GM12878 (cell line): ENCODE measurements at regions not wholly inside any gene's neighbourhood (a gene's known extent, or its start where the extent isn't known, plus 50 kb on each side); places are given as distances from the start of the nearest gene placed in this dataset.

Experiments used
- ATAC-seq: fragments of 200-7000 bp; cut with Tn5 transposase; 3 replicates; pipeline ENCODE4 v1.9.1; 2020; ENCODE audit warnings: mild to moderate bottlenecking, moderate library complexity
- BruUV-seq: library from RNA; stranded (reverse); fragments of 400-500 nt; replicated peaks from 2 replicates; lab custom pipeline; 2021; lab: Mats Ljungman, UMichigan
- CTCF ChIA-PET: fragments of 300-600 bp; sonication (Branson Sonifier 250); formaldehyde crosslinking; extraction: SDS; loops from one replicate; lab custom pipeline; 2021; ENCODE audit warnings: inconsistent platforms; lab: Yijun Ruan, JAX
- POLR2A ChIA-PET: fragments of 350-600 bp; formaldehyde crosslinking; extraction: SDS; loops from one replicate; lab custom pipeline; 2021; ENCODE audit warnings: inconsistent platforms; lab: Charles Lee
- RAD21 ChIA-PET: fragments of 300-600 bp; sonication (Branson Sonifier 250); formaldehyde crosslinking; loops from one replicate; lab custom pipeline; 2023; ENCODE audit warnings: antibody characterized with exemption; ENCODE audit not compliant: unreplicated experiment; lab: Charles Lee
- SMC1A ChIA-PET: fragments of 300-600 bp; sonication (Branson Sonifier 250); formaldehyde crosslinking; loops from one replicate; lab custom pipeline; 2023; ENCODE audit not compliant: unreplicated experiment, uncharacterized antibody; lab: Charles Lee
- DNase-seq: peaks from one replicate; pipeline ENCODE4 v3.0.0-alpha.2; 2011; ENCODE audit warnings: low read depth, low spot score
- FAIRE-seq: peaks from 3 replicates; lab custom pipeline; 2011; peaks lifted over from hg19 to GRCh38; lab: Jason Lieb, UNC
- H2AFZ ChIP-seq: 2 replicates; pipeline ENCODE4 v1.6.0; 2011; ENCODE audit warnings: low read depth, low read length, control low read depth; ENCODE audit not compliant: control insufficient read depth
- H3K27ac ChIP-seq: 2 replicates; pipeline ENCODE4 v1.5.1; 2011; ENCODE audit warnings: control low read depth; ENCODE audit not compliant: control insufficient read depth, insufficient read depth
- H3K27me3 ChIP-seq, 2 experiments: replicated peaks in 1 of 2; 2 replicates each; pipeline versions ENCODE4 v1.6.0 to v1.6.1; 2011; ENCODE audit warnings: low read length in 1 of 2; ENCODE audit not compliant: control insufficient read depth in 2 of 2, insufficient read depth in 2 of 2
- H3K36me3 ChIP-seq, 2 experiments: 2 replicates each; pipeline ENCODE4 v1.5.1; 2011; ENCODE audit warnings: low read length in 1 of 2; ENCODE audit not compliant: control insufficient read depth in 2 of 2, insufficient read depth in 2 of 2
- H3K4me1 ChIP-seq: 2 replicates; pipeline ENCODE4 v1.6.1; 2011; ENCODE audit warnings: mild to moderate bottlenecking, low read length, moderate library complexity, mixed read lengths; ENCODE audit not compliant: control insufficient read depth, insufficient read depth
- H3K4me2 ChIP-seq: 2 replicates; pipeline ENCODE4 v1.6.0; 2011; ENCODE audit warnings: control low read depth; ENCODE audit not compliant: control insufficient read depth, insufficient read depth
- H3K4me3 ChIP-seq: fragments of 200-600 bp; sonication (generic); 2 replicates; pipeline ENCODE4 v1.5.1; 2016
- H3K79me2 ChIP-seq: 2 replicates; pipeline ENCODE4 v1.6.0; 2011; ENCODE audit warnings: low read length; ENCODE audit not compliant: control insufficient read depth, insufficient read depth
- H3K9ac ChIP-seq: 2 replicates; pipeline ENCODE4 v1.8.0; 2011; ENCODE audit warnings: low read length, control low read depth, mixed read lengths; ENCODE audit not compliant: control insufficient read depth, insufficient read depth
- H3K9me3 ChIP-seq: replicated peaks from 3 replicates; pipeline ENCODE4 v1.5.1; 2011; ENCODE audit warnings: mild to moderate bottlenecking, low read length; ENCODE audit not compliant: control insufficient read depth, insufficient read depth
- H4K20me1 ChIP-seq: 2 replicates; pipeline ENCODE4 v1.6.0; 2011; ENCODE audit not compliant: control insufficient read depth, insufficient read depth
- DPF2 ChIP-seq: fragments of 450-650 bp; IDR thresholded peaks from 2 replicates; pipeline ENCODE4 v1.6.1; 2017; ENCODE audit warnings: mild to moderate bottlenecking
- IKZF1 ChIP-seq: fragments of 450-650 bp; conservative IDR thresholded peaks from 2 replicates; pipeline ENCODE4 v1.6.1; 2017; ENCODE audit warnings: antibody characterized with exemption, mild to moderate bottlenecking
- ZBED1 ChIP-seq: IDR thresholded peaks from 2 replicates; pipeline ENCODE4 v1.6.1; 2016; ENCODE audit warnings: borderline replicate concordance
- WGBS: methylation state at CpG from one replicate; pipeline ENCODE4 v1.1.6; 2016; ENCODE audit warnings: low lambda C conversion rate; ENCODE audit not compliant: insufficient replicate concordance, insufficient coverage; ENCODE audit errors: missing lambda C conversion rate; 5-methylcytosine and 5-hydroxymethylcytosine counted together
- in situ Hi-C: fragments of 300-500 bp; cut with MboI; formaldehyde crosslinking; loops from 9 replicates; pipeline ENCODE4 v1.14.3; 2018; ENCODE audit warnings: mixed read lengths
- intact Hi-C: fragments of 100-400 bp; cut with micrococcal nuclease; formaldehyde crosslinking; loops from one replicate; pipeline ENCODE4 v1.14.2; 2022; ENCODE audit not compliant: unreplicated experiment

GRCh38 chr7:17559388-17559787 lies 260.9 kb downstream of the AHR start:
- ChIA-PET CTCF (no interaction called here), SMC1A (interaction anchor here (1.7 kb wide), 1 partner anchor 257 kb away, joined by 5 read pairs; no protein-coding TSS in a partner anchor), RAD21 (no interaction called here), POLR2A (no interaction called here)
- H3K4me2 ChIP-seq = no peak overlapping the region
- DNase-seq (no peak), ATAC-seq (no peak), FAIRE-seq (no peak)
- H2AFZ ChIP-seq = no peak overlapping the region
- no peaks in the 10 kb centered on the region for H3K36me3 ChIP-seq
- no peak overlapping the region for H3K4me3 ChIP-seq
- no peaks in the 10 kb centered on the region for H4K20me1 ChIP-seq
- no peaks in the 10 kb centered on the region for H3K4me1 ChIP-seq
- WGBS = 6% methylated on average over 1 of the region's 1 CpG
- intact Hi-C loops (no loop called here), in situ Hi-C loops (no loop called here)
- TF ChIP-seq ZBED1 (no peak), DPF2 (no peak)
- no peak overlapping the region for H3K9ac ChIP-seq
- H3K27me3 ChIP-seq = no peaks in the 10 kb centered on the region; a peak in 1 of 4 replicates
- BruUV-seq = no TSS peak
- no peak overlapping the region for H3K27ac ChIP-seq
- no peaks in the 10 kb centered on the region for H3K79me2 ChIP-seq
- H3K9me3 ChIP-seq = no peaks in the 10 kb centered on the region

DNA sequence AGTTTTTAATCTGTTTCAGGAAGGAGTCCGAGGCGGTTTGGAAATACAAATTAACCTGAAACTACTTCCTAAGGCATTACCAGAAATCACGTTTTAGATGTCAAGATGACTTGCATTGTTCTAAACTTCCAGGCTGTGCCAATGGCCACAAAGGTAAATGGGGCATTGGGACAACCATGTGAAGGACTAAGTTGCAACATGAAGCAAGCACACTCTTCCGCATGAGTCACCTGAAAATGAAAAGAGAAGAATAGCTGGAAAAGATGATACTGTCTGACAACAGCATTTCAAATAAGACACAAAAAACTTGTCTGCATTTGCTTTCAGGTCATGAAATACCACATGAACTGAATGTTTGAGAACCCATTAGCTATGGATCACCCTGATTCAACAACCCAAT lies 262.1 kb downstream of the AHR start:
- no peak for FAIRE-seq
- intact Hi-C loops (no loop called here), in situ Hi-C loops (no loop called here)
- Histone ChIP-seq H3K36me3 (no peaks in the 10 kb centered on the region), H3K9me3 (no peaks in the 10 kb centered on the region), H3K79me2 (no peaks in the 10 kb centered on the region), H2AFZ (no peak overlapping the region), H3K27ac (no peak overlapping the region), H3K27me3 (no peaks in the 10 kb centered on the region), H3K4me1 (no peaks in the 10 kb centered on the region), H3K4me3 (no peak overlapping the region), H4K20me1 (no peaks in the 10 kb centered on the region), H3K9ac (no peak overlapping the region), H3K4me2 (no peak overlapping the region)
- TF ChIP-seq IKZF1 = no peak
- ChIA-PET RAD21 (no interaction called here), SMC1A (interaction anchor here (1.7 kb wide), 1 partner anchor 258 kb away, joined by 5 read pairs; no protein-coding TSS in a partner anchor), POLR2A (no interaction called here), CTCF (interaction anchor here (0.8 to 1.2 kb wide), 2 partner anchors 29 to 259 kb away, joined by 3 to 5 read pairs; no protein-coding TSS in a partner anchor)
- 53% methylated on average over 4 of the region's 4 CpGs for WGBS
- no TSS peak for BruUV-seq
- no peak for ATAC-seq
- no peak for DNase-seq
